Vagina (tissue), 2 donors: ENCODE measurements at regions not wholly inside any gene's neighbourhood (a gene's known extent, or its start where the extent isn't known, plus 50 kb on each side); places are given as distances from the start of the nearest gene placed in this dataset.

Experiments
- CTCF ChIP-seq, 3 experiments: fragments of 450-650 bp in 2 of 3; fragments of 200-600 bp in 1 of 3; sonication (generic) in 1 of 3; IDR thresholded peaks; one replicate each; pipeline ENCODE4 v1.5.1; 2017 to 2019; ENCODE audit warnings: antibody characterized with exemption in 3 of 3, mild to moderate bottlenecking in 2 of 3, moderate library complexity in 2 of 3
- POLR2A ChIP-seq, 2 donors: fragments of 450-650 bp; IDR thresholded peaks; one replicate each; pipeline ENCODE4 v1.6.1; 2017; ENCODE audit warnings: antibody characterized with exemption in 2 of 2, mild to moderate bottlenecking in 2 of 2, moderate library complexity in 2 of 2
- POLR2AphosphoS5 ChIP-seq, 2 donors: sonication (generic); formaldehyde crosslinking; IDR thresholded peaks; one replicate each; pipeline ENCODE4 v1.9.0; 2017; ENCODE audit warnings: antibody characterized with exemption in 2 of 2, mild to moderate bottlenecking in 2 of 2, low read depth in 1 of 2; ENCODE audit not compliant: insufficient read depth in 1 of 2

GRCh38 chr13:73662833-73663232 is 471.4 kb downstream of the KLF12 start:
- TF ChIP-seq CTCF (IDR thresholded peaks at IDR 0.05): no peak
- no peak for TF ChIP-seq POLR2AphosphoS5 (IDR thresholded peaks at IDR 0.05; ENCODE audit: insufficient read depth in 1 of 2, low read depth in 1 of 2)
- TF ChIP-seq POLR2A (IDR thresholded peaks at IDR 0.05): no peak
